GM12878 (cell line): ENCODE measurements at regions not wholly inside any gene's neighbourhood (a gene's known extent, or its start where the extent isn't known, plus 50 kb on each side); places are given as distances from the start of the nearest gene placed in this dataset.
"Not testable (repeated sequence)": the region's sequence is repeated elsewhere in the genome, so short reads cannot be mapped to it uniquely, and the experiment has no call there.

Experiments used
- ATAC-seq: fragments of 200-7000 bp; cut with Tn5 transposase; 3 replicates; pipeline ENCODE4 v1.9.1; 2020; ENCODE audit warnings: mild to moderate bottlenecking, moderate library complexity
- BruUV-seq: library from RNA; stranded (reverse); fragments of 400-500 nt; replicated peaks from 2 replicates; lab custom pipeline; 2021; lab: Mats Ljungman, UMichigan
- CTCF ChIA-PET: fragments of 300-600 bp; sonication (Branson Sonifier 250); formaldehyde crosslinking; extraction: SDS; loops from one replicate; lab custom pipeline; 2021; ENCODE audit warnings: inconsistent platforms; lab: Yijun Ruan, JAX
- POLR2A ChIA-PET: fragments of 350-600 bp; formaldehyde crosslinking; extraction: SDS; loops from one replicate; lab custom pipeline; 2021; ENCODE audit warnings: inconsistent platforms; lab: Charles Lee
- RAD21 ChIA-PET: fragments of 300-600 bp; sonication (Branson Sonifier 250); formaldehyde crosslinking; loops from one replicate; lab custom pipeline; 2023; ENCODE audit warnings: antibody characterized with exemption; ENCODE audit not compliant: unreplicated experiment; lab: Charles Lee
- SMC1A ChIA-PET: fragments of 300-600 bp; sonication (Branson Sonifier 250); formaldehyde crosslinking; loops from one replicate; lab custom pipeline; 2023; ENCODE audit not compliant: unreplicated experiment, uncharacterized antibody; lab: Charles Lee
- DNase-seq: peaks from one replicate; pipeline ENCODE4 v3.0.0-alpha.2; 2011; ENCODE audit warnings: low read depth, low spot score
- FAIRE-seq: peaks from 3 replicates; lab custom pipeline; 2011; peaks lifted over from hg19 to GRCh38; lab: Jason Lieb, UNC
- H2AFZ ChIP-seq: 2 replicates; pipeline ENCODE4 v1.6.0; 2011; ENCODE audit warnings: low read depth, low read length, control low read depth; ENCODE audit not compliant: control insufficient read depth
- H3K27ac ChIP-seq: 2 replicates; pipeline ENCODE4 v1.5.1; 2011; ENCODE audit warnings: control low read depth; ENCODE audit not compliant: control insufficient read depth, insufficient read depth
- H3K27me3 ChIP-seq, 2 experiments: replicated peaks in 1 of 2; 2 replicates each; pipeline versions ENCODE4 v1.6.0 to v1.6.1; 2011; ENCODE audit warnings: low read length in 1 of 2; ENCODE audit not compliant: control insufficient read depth in 2 of 2, insufficient read depth in 2 of 2
- H3K36me3 ChIP-seq, 2 experiments: 2 replicates each; pipeline ENCODE4 v1.5.1; 2011; ENCODE audit warnings: low read length in 1 of 2; ENCODE audit not compliant: control insufficient read depth in 2 of 2, insufficient read depth in 2 of 2
- H3K4me1 ChIP-seq: 2 replicates; pipeline ENCODE4 v1.6.1; 2011; ENCODE audit warnings: mild to moderate bottlenecking, low read length, moderate library complexity, mixed read lengths; ENCODE audit not compliant: control insufficient read depth, insufficient read depth
- H3K4me2 ChIP-seq: 2 replicates; pipeline ENCODE4 v1.6.0; 2011; ENCODE audit warnings: control low read depth; ENCODE audit not compliant: control insufficient read depth, insufficient read depth
- H3K4me3 ChIP-seq: fragments of 200-600 bp; sonication (generic); 2 replicates; pipeline ENCODE4 v1.5.1; 2016
- H3K79me2 ChIP-seq: 2 replicates; pipeline ENCODE4 v1.6.0; 2011; ENCODE audit warnings: low read length; ENCODE audit not compliant: control insufficient read depth, insufficient read depth
- H3K9ac ChIP-seq: 2 replicates; pipeline ENCODE4 v1.8.0; 2011; ENCODE audit warnings: low read length, control low read depth, mixed read lengths; ENCODE audit not compliant: control insufficient read depth, insufficient read depth
- H3K9me3 ChIP-seq: replicated peaks from 3 replicates; pipeline ENCODE4 v1.5.1; 2011; ENCODE audit warnings: mild to moderate bottlenecking, low read length; ENCODE audit not compliant: control insufficient read depth, insufficient read depth
- H4K20me1 ChIP-seq: 2 replicates; pipeline ENCODE4 v1.6.0; 2011; ENCODE audit not compliant: control insufficient read depth, insufficient read depth
- RCOR1 ChIP-seq: conservative IDR thresholded peaks from 2 replicates; pipeline ENCODE4 v1.6.1; 2012; ENCODE audit warnings: low read depth, low read length, improper control_type of control experiment
- SUZ12 ChIP-seq: fragments of 200-600 bp; sonication (generic); IDR thresholded peaks from one replicate; pipeline ENCODE4 v1.6.1; 2018; ENCODE audit warnings: antibody characterized with exemption, mild to moderate bottlenecking; ENCODE audit not compliant: unreplicated experiment
- ZNF274 ChIP-seq: IDR thresholded peaks from one replicate; pipeline ENCODE4 v1.8.0; 2011; ENCODE audit not compliant: insufficient read length, insufficient read depth
- WGBS: methylation state at CpG from one replicate; pipeline ENCODE4 v1.1.6; 2016; ENCODE audit warnings: low lambda C conversion rate; ENCODE audit not compliant: insufficient replicate concordance, insufficient coverage; ENCODE audit errors: missing lambda C conversion rate; 5-methylcytosine and 5-hydroxymethylcytosine counted together
- in situ Hi-C: fragments of 300-500 bp; cut with MboI; formaldehyde crosslinking; loops from 9 replicates; pipeline ENCODE4 v1.14.3; 2018; ENCODE audit warnings: mixed read lengths
- intact Hi-C: fragments of 100-400 bp; cut with micrococcal nuclease; formaldehyde crosslinking; loops from one replicate; pipeline ENCODE4 v1.14.2; 2022; ENCODE audit not compliant: unreplicated experiment

DNA sequence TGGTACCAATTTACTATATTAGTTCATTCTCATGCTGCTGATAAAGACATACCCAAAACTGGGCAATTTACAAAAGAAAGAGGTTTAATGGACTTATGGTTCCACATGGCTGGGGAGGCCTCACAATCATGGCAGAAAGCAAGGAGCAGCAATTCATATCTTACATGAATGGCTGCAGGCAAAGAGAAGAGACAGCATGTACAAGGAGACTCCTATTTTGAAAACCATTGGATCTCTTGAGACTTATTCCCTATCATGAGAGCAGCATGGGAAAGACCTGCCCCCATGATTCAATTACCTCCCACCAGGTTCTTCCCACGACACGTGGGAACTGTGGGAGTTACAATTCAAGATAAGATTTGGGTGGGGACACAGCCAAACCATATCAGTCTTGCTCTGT, 200.5 kb downstream of the FCRL5 start:
- H3K9me3 ChIP-seq, H3K9ac ChIP-seq, H3K27me3 ChIP-seq, H3K4me3 ChIP-seq, H2AFZ ChIP-seq, H3K4me1 ChIP-seq, BruUV-seq, H3K79me2 ChIP-seq, H4K20me1 ChIP-seq, FAIRE-seq, ATAC-seq, H3K4me2 ChIP-seq, H3K27ac ChIP-seq, DNase-seq, intact Hi-C loops, RAD21 ChIA-PET, in situ Hi-C loops, H3K36me3 ChIP-seq, POLR2A ChIA-PET: not testable (repeated sequence)
- ChIA-PET SMC1A (interaction anchor here (1.6 kb wide), 1 partner anchor 10 kb away, joined by 4 read pairs; no protein-coding TSS in a partner anchor), CTCF (interaction anchor here (1.9 to 2.1 kb wide), 2 partner anchors 144 to 155 kb away, joined by 6 to 8 read pairs; no protein-coding TSS in a partner anchor)
- whole genome bisulfite sequencing = 3% methylated on average over 2 of the region's 2 CpGs

DNA sequence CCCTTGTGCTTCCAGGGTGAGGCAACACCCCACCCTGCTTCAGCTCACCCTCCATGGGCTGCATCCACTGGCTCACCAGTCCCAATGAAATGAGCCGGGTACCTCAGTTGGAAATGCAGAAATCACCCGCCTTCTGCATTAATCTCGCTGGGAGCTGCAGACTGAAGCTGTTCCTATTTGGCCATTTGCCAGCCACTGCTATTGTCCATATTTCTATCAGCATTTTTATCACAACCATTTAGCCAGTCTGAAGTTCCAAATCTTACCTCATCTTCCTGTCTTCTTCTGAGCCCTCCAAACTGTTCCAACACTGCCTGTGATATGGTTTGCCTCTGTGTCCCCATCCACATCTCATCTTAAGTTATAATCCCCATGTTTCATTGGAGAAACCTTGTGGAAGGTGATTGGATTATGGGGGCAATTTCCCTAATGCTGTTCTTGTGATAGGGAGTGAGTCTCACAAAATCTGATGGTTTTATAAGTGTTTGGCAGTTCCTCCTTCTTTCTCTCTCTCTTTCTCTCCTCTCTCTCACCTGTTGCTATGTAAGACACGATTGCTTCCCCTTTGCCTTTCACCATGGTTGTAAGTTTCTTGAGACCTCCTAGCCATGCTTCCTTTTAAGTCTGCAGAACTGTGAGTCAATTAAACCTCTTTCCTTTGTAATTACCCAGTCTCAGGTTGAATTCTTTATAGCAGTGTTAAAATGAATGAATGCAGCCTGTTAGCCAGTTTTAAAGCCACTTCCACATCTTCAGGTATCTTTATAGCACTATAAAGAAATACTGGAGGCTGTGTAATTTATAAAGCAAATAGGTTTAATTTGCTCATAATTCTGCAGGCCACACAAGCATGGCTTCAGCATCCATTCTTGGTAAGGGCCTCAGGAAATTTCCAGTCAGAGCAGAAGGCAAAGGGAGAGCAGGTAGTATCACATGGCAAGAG, 203.5 kb downstream of the FCRL5 start:
- Histone ChIP-seq H4K20me1 (no peaks in the 10 kb centered on the region), H3K27me3 (no peaks in the 10 kb centered on the region; a peak in 1 of 4 replicates), H3K36me3 (no peaks in the 10 kb centered on the region), H2AFZ (no peak overlapping the region), H3K9ac (no peak overlapping the region), H3K4me1 (no peaks in the 10 kb centered on the region), H3K27ac (no peak overlapping the region), H3K9me3 (no peaks in the 10 kb centered on the region; the same call in 2 of the 3 replicates), H3K4me2 (no peak overlapping the region), H3K4me3 (no peak overlapping the region), H3K79me2 (no peaks in the 10 kb centered on the region)
- ChIA-PET POLR2A (no interaction called here), RAD21 (no interaction called here), CTCF (interaction anchor here (1.3 kb wide), 1 partner anchor 166 kb away, joined by 3 read pairs; no protein-coding TSS in a partner anchor), SMC1A (no interaction called here)
- in situ Hi-C loops = no loop called here
- intact Hi-C loops = no loop called here
- FAIRE-seq (no peak), ATAC-seq (no peak), DNase-seq (no peak)
- no peak for TF ChIP-seq RCOR1
- no peak for TF ChIP-seq ZNF274
- no peak for TF ChIP-seq SUZ12
- WGBS = 38% methylated on average over 4 of the region's 4 CpGs
- BruUV-seq = no TSS peak
